IMR-90 (cell line): ENCODE measurements at regions not wholly inside any gene's neighbourhood (a gene's known extent, or its start where the extent isn't known, plus 50 kb on each side); places are given as distances from the start of the nearest gene placed in this dataset.

Experiments used
- CEBPB ChIP-seq: IDR thresholded peaks from 2 replicates; pipeline ENCODE4 v1.6.1; 2012; ENCODE audit warnings: low read depth, low read length, improper control_type of control experiment
- CTCF ChIP-seq: conservative IDR thresholded peaks from 2 replicates; pipeline ENCODE4 v1.5.1; 2012; ENCODE audit warnings: mild to moderate bottlenecking, low read depth, low read length, improper control_type of control experiment
- MXI1 ChIP-seq: IDR thresholded peaks from 2 replicates; pipeline ENCODE4 v1.6.1; 2012; ENCODE audit warnings: low read depth, mild to moderate bottlenecking, low read length, moderate library complexity, borderline replicate concordance
- NFE2L2 ChIP-seq: fragments of 150-350 bp; IDR thresholded peaks from 2 replicates; pipeline ENCODE4 v1.6.1; 2016; ENCODE audit warnings: low read depth, mild to moderate bottlenecking, low read length
- POLR2A ChIP-seq: IDR thresholded peaks from 2 replicates; pipeline ENCODE4 v1.6.1; 2012; ENCODE audit warnings: mild to moderate bottlenecking, low read depth, low read length
- RAD21 ChIP-seq: IDR thresholded peaks from 2 replicates; pipeline ENCODE4 v1.6.1; 2012; ENCODE audit warnings: low read length, improper control_type of control experiment
- RFX5 ChIP-seq: IDR thresholded peaks from 2 replicates; pipeline ENCODE4 v1.8.0; 2012; ENCODE audit warnings: low read depth, mild to moderate bottlenecking, low read length, moderate library complexity
- USF2 ChIP-seq: fragments of 150-350 bp; IDR thresholded peaks from 2 replicates; pipeline ENCODE4 v1.6.1; 2017; ENCODE audit warnings: mild to moderate bottlenecking, antibody characterized with exemption, low read length, low read depth

GRCh38 chr22:26914519-26915185, 257.3 kb downstream of the MIAT start:
- TF ChIP-seq CTCF: no peak
- no peak for TF ChIP-seq POLR2A
- TF ChIP-seq USF2: no peak
- no peak for TF ChIP-seq MXI1
- TF ChIP-seq RFX5: no peak
- TF ChIP-seq CEBPB: no peak
- TF ChIP-seq NFE2L2: no peak
- no peak for TF ChIP-seq RAD21
